DND-41 (cell line): ENCODE measurements at regions not wholly inside any gene's neighbourhood (a gene's known extent, or its start where the extent isn't known, plus 50 kb on each side); places are given as distances from the start of the nearest gene placed in this dataset.

Source experiments
- EZH2 ChIP-seq: IDR thresholded peaks from 3 replicates; pipeline ENCODE4 v1.6.1; 2012; ENCODE audit warnings: borderline replicate concordance, low read depth, mild to moderate bottlenecking, moderate library complexity, low read length, inconsistent platforms; ENCODE audit not compliant: severe bottlenecking
- TF ChIP-seq, protein P1 (sequence below): IDR thresholded peaks from 2 replicates; pipeline ENCODE4 v1.5.1; 2012; ENCODE audit warnings: borderline replicate concordance, low read length, moderate library complexity, mild to moderate bottlenecking; ENCODE audit not compliant: poor library complexity, severe bottlenecking; ENCODE audit errors: extremely low read depth

DNA sequence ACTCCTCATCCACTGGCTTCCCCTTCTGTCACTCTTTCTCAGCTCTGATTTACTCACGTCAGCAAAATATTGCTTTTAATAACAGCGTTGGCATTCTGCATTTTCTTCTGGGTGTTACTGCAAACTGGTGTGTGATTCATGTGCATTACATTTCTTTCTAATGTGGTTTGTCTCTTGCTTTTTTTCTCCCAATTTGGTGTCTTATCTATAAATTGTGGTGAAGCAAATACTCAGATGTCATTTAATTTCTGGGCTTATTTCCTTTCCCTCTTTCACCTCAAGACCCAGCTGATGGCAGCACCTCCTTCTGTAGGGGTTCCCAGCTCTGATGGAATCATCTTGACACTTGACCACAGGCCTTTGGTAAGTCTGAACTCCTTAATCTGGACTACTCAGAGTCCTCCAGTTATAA lies 180.7 kb upstream of the ZNF618 start:
- TF ChIP-seq, protein P1, sequence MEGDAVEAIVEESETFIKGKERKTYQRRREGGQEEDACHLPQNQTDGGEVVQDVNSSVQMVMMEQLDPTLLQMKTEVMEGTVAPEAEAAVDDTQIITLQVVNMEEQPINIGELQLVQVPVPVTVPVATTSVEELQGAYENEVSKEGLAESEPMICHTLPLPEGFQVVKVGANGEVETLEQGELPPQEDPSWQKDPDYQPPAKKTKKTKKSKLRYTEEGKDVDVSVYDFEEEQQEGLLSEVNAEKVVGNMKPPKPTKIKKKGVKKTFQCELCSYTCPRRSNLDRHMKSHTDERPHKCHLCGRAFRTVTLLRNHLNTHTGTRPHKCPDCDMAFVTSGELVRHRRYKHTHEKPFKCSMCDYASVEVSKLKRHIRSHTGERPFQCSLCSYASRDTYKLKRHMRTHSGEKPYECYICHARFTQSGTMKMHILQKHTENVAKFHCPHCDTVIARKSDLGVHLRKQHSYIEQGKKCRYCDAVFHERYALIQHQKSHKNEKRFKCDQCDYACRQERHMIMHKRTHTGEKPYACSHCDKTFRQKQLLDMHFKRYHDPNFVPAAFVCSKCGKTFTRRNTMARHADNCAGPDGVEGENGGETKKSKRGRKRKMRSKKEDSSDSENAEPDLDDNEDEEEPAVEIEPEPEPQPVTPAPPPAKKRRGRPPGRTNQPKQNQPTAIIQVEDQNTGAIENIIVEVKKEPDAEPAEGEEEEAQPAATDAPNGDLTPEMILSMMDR: no peak
- no peak for TF ChIP-seq EZH2
